Gastrocnemius medialis (tissue), 4 donors: ENCODE measurements at regions not wholly inside any gene's neighbourhood (a gene's known extent, or its start where the extent isn't known, plus 50 kb on each side); places are given as distances from the start of the nearest gene placed in this dataset.

Source experiments
- ATAC-seq, 2 donors: fragments of 150-250 bp; one replicate each; pipeline ENCODE4 v1.9.1; 2016
- DNase-seq, 2 donors: peaks; one replicate each; pipeline ENCODE4 v3.0.0-alpha.2; 2019
- H3K27ac ChIP-seq, 4 donors: fragments of 200-600 bp; sonication (generic); 1 replicate in 1 of 4; 2 replicates in 3 of 4; pipeline ENCODE4 v1.5.1; 2016 to 2018; ENCODE audit warnings: mild to moderate bottlenecking in 2 of 4, moderate library complexity in 1 of 4
- H3K27me3 ChIP-seq, 3 donors: fragments of 200-600 bp; sonication (generic) in 2 of 3; 1 replicate in 1 of 3; 2 replicates in 2 of 3; pipeline versions ENCODE4 v1.5.1 to v1.6.0; 2016 to 2019; ENCODE audit warnings: mild to moderate bottlenecking in 1 of 3, moderate library complexity in 1 of 3
- H3K36me3 ChIP-seq, 2 donors: fragments of 200-600 bp; sonication (generic) in 1 of 2; one replicate each; pipeline ENCODE4 v1.5.1; 2017 to 2018
- H3K4me1 ChIP-seq, 2 donors: fragments of 200-600 bp; sonication (generic) in 1 of 2; one replicate each; pipeline ENCODE4 v1.5.1; 2016 to 2017; ENCODE audit warnings: mild to moderate bottlenecking in 2 of 2
- H3K4me3 ChIP-seq, 4 donors: fragments of 200-600 bp; sonication (generic) in 3 of 4; 1 replicate in 1 of 4; 2 replicates in 3 of 4; pipeline ENCODE4 v1.5.1; 2016 to 2019; ENCODE audit warnings: mild to moderate bottlenecking in 2 of 4
- H3K9me3 ChIP-seq, 3 donors: fragments of 200-600 bp; sonication (generic) in 2 of 3; 1 replicate in 1 of 3; 2 replicates in 2 of 3; pipeline ENCODE4 v1.5.1; 2016 to 2019
- POLR2A ChIP-seq, 2 donors: fragments of 450-650 bp; IDR thresholded peaks; one replicate each; pipeline ENCODE4 v1.6.1; 2017; ENCODE audit warnings: antibody characterized with exemption in 2 of 2, mild to moderate bottlenecking in 2 of 2, moderate library complexity in 2 of 2
- in situ Hi-C, 4 donors: fragments of 200-750 bp; cut with MboI; loops; one replicate each; pipeline versions ENCODE4 v1.15.0 to v1.8.0; 2017; ENCODE audit warnings: low sequenced_read_pairs in 4 of 4
- intact Hi-C: fragments of 100-400 bp; cut with DNase I; formaldehyde crosslinking; loops from one replicate; pipeline ENCODE4 v1.15.1; 2023; ENCODE audit warnings: low total_unique reads
- TF ChIP-seq, protein P1 (sequence below), 5 experiments: fragments of 450-650 bp in 3 of 5; fragments of 200-600 bp in 2 of 5; sonication (generic) in 2 of 5; IDR thresholded peaks in 4 of 5; conservative IDR thresholded peaks in 1 of 5; 1 replicate in 4 of 5; 2 replicates in 1 of 5; pipeline ENCODE4 v1.5.1; 2016 to 2019; ENCODE audit warnings: antibody characterized with exemption in 5 of 5, mild to moderate bottlenecking in 3 of 5, moderate library complexity in 3 of 5

DNA sequence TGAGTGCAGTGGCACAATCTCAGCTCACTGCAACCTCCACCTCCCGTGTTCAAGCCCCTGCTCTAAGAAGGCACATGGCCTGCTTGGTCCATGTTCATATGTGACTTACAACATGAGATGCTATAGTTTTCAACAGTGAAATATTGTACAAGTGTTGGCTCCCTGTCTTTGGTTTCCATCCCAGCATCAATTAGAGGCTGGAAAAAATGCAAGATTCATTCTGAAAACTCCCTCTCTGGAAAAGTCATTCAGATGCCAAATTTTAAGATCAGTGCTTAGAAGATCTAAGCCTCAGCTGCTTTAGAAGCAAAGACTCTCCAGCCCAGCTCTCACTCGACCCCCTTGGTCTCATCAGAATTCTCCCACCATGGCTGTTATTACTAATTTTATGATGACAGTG lies 398.9 kb downstream of the KIF16B start:
- Histone ChIP-seq H3K36me3 (no peaks in the 10 kb centered on the region), H3K9me3 (no peaks in the 10 kb centered on the region), H3K4me3 (no peak overlapping the region), H3K4me1 (no peaks in the 10 kb centered on the region), H3K27ac (no peak overlapping the region), H3K27me3 (no peaks in the 10 kb centered on the region)
- no peak for ATAC-seq
- intact Hi-C loops (no loop called here), in situ Hi-C loops (no loop called here)
- no peak for TF ChIP-seq POLR2A (IDR thresholded peaks at IDR 0.05)
- TF ChIP-seq, protein P1, sequence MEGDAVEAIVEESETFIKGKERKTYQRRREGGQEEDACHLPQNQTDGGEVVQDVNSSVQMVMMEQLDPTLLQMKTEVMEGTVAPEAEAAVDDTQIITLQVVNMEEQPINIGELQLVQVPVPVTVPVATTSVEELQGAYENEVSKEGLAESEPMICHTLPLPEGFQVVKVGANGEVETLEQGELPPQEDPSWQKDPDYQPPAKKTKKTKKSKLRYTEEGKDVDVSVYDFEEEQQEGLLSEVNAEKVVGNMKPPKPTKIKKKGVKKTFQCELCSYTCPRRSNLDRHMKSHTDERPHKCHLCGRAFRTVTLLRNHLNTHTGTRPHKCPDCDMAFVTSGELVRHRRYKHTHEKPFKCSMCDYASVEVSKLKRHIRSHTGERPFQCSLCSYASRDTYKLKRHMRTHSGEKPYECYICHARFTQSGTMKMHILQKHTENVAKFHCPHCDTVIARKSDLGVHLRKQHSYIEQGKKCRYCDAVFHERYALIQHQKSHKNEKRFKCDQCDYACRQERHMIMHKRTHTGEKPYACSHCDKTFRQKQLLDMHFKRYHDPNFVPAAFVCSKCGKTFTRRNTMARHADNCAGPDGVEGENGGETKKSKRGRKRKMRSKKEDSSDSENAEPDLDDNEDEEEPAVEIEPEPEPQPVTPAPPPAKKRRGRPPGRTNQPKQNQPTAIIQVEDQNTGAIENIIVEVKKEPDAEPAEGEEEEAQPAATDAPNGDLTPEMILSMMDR (IDR thresholded peaks at IDR 0.05 in 4 of 5, conservative IDR thresholded peaks at IDR 0.05 in 1 of 5): no peak
- no peak for DNase-seq

- Histone ChIP-seq H3K4me1 (no peaks in the 10 kb centered on the region), H3K9me3 (no peaks in the 10 kb centered on the region), H3K27me3 (no peaks in the 10 kb centered on the region), H3K4me3 (no peak overlapping the region), H3K27ac (no peak overlapping the region), H3K36me3 (no peaks in the 10 kb centered on the region)
- DNase-seq (no peak), ATAC-seq (no peak)
- intact Hi-C loops: no loop called here
- TF ChIP-seq, protein P1 (IDR thresholded peaks at IDR 0.05 in 4 of 5, conservative IDR thresholded peaks at IDR 0.05 in 1 of 5): no peak
- no peak for TF ChIP-seq POLR2A (IDR thresholded peaks at IDR 0.05)
- in situ Hi-C loops: no loop called here
These were observed 400.2 kb downstream of the KIF16B start for GRCh38 chr20:16173044-16173443.

DNA sequence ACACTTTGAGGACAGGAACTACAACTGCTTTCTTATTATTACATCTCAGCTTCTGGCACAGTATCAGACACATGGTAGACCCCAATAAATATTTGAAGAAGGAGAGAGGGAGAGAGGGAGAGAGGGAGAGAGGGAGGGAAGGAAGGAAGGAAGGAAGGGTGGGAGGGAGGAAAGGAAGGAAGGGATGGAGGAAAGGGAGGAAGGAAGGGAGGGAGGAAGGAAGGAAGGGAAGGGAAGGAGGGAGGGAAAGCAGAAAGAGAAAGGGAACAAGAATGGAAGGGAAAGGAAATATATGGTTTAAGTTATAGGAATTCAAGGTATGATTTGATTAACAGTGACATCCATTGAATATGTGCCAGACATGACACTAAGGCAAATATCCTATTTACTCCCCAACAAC lies 402.1 kb downstream of the KIF16B start:
- Histone ChIP-seq H3K27me3 (no peaks in the 10 kb centered on the region), H3K36me3 (no peaks in the 10 kb centered on the region), H3K27ac (no peak overlapping the region), H3K4me3 (no peak overlapping the region), H3K9me3 (no peaks in the 10 kb centered on the region), H3K4me1 (no peaks in the 10 kb centered on the region)
- no peak for TF ChIP-seq POLR2A (IDR thresholded peaks at IDR 0.05)
- TF ChIP-seq, protein P1 (IDR thresholded peaks at IDR 0.05 in 4 of 5, conservative IDR thresholded peaks at IDR 0.05 in 1 of 5): no peak
- intact Hi-C loops (no loop called here), in situ Hi-C loops (no loop called here)
- ATAC-seq (no peak), DNase-seq (no peak)

- Histone ChIP-seq H3K36me3 (no peaks in the 10 kb centered on the region), H3K27me3 (no peaks in the 10 kb centered on the region), H3K9me3 (no peaks in the 10 kb centered on the region), H3K4me3 (no peak overlapping the region), H3K4me1 (no peaks in the 10 kb centered on the region), H3K27ac (no peak overlapping the region)
- TF ChIP-seq, protein P1 (IDR thresholded peaks at IDR 0.05 in 4 of 5, conservative IDR thresholded peaks at IDR 0.05 in 1 of 5): no peak
- no peak for TF ChIP-seq POLR2A (IDR thresholded peaks at IDR 0.05)
- no peak for DNase-seq
- ATAC-seq: no peak
- in situ Hi-C loops: no loop called here
- intact Hi-C loops: no loop called here
These were observed 402.8 kb downstream of the KIF16B start for GRCh38 chr20:16170406-16170971.
